GM21825 (cell line): ENCODE measurements at regions not wholly inside any gene's neighbourhood (a gene's known extent, or its start where the extent isn't known, plus 50 kb on each side); places are given as distances from the start of the nearest gene placed in this dataset.

Experiments
- ATAC-seq: cut with Tn5 transposase; IDR thresholded peaks from one replicate; pipeline ENCODE4 v1.9.1; 2021; ENCODE audit warnings: mild to moderate bottlenecking, moderate library complexity; ENCODE audit not compliant: unreplicated experiment

GRCh38 chr3:150172356-150172755 is 201.7 kb upstream of the PFN2 start:
- no peak for ATAC-seq

- ATAC-seq, result no peak
Observed at GRCh38 chr3:150170852-150171520, 200.3 kb upstream of the PFN2 start.

- no peak for ATAC-seq
Observed at GRCh38 chr3:150169330-150169940, 198.7 kb upstream of the PFN2 start.

GRCh38 chr3:150168698-150169097 is 198.0 kb upstream of the PFN2 start:
- no peak for ATAC-seq

GRCh38 chr3:150165396-150166094 is 194.8 kb upstream of the PFN2 start:
- ATAC-seq, result no peak

- no peak for ATAC-seq
Observed at GRCh38 chr3:150161011-150161410, 190.3 kb upstream of the PFN2 start.

- ATAC-seq, result no peak
Observed at GRCh38 chr3:150158943-150159625, 188.4 kb upstream of the PFN2 start.

GRCh38 chr3:150152567-150152966 is 181.9 kb upstream of the PFN2 start:
- no peak for ATAC-seq

- ATAC-seq, result no peak
Observed at GRCh38 chr3:150150633-150151032, 179.9 kb upstream of the PFN2 start.

GRCh38 chr3:150149651-150150051 is 179.0 kb upstream of the PFN2 start:
- ATAC-seq, result no peak

- ATAC-seq, result no peak
Observed at GRCh38 chr3:150148227-150148626, 177.5 kb upstream of the PFN2 start.

GRCh38 chr3:150147776-150148175 is 177.1 kb upstream of the PFN2 start:
- no peak for ATAC-seq

- ATAC-seq, result no peak
Observed at GRCh38 chr3:150146991-150147761, 176.5 kb upstream of the PFN2 start.

- ATAC-seq, result no peak
Observed at GRCh38 chr3:150145659-150146058, 175.0 kb upstream of the PFN2 start.

GRCh38 chr3:150144191-150144708 is 173.6 kb upstream of the PFN2 start:
- no peak for ATAC-seq

- no peak for ATAC-seq
Observed at GRCh38 chr3:150142936-150143335, 172.2 kb upstream of the PFN2 start.

GRCh38 chr3:150141790-150142326 is 171.2 kb upstream of the PFN2 start:
- no peak for ATAC-seq

GRCh38 chr3:150140614-150141321 is 170.1 kb upstream of the PFN2 start:
- no peak for ATAC-seq

- no peak for ATAC-seq
Observed at GRCh38 chr3:150138824-150139223, 168.1 kb upstream of the PFN2 start.

- no peak for ATAC-seq
Observed at GRCh38 chr3:150136242-150136641, 165.5 kb upstream of the PFN2 start.
